Right lobe of liver (tissue), 6 donors: ENCODE measurements at regions not wholly inside any gene's neighbourhood (a gene's known extent, or its start where the extent isn't known, plus 50 kb on each side); places are given as distances from the start of the nearest gene placed in this dataset.

Source experiments
- ATAC-seq, 4 donors: fragments of 200-7000 bp; cut with Tn5 transposase; one replicate each; pipeline ENCODE4 v1.9.1; 2020; ENCODE audit warnings: mild to moderate bottlenecking in 4 of 4, moderate library complexity in 4 of 4
- DNase-seq, 3 donors: peaks; one replicate each; pipeline ENCODE4 v3.0.0-alpha.2; 2020
- H3K27ac ChIP-seq, 3 donors: fragments of 200-600 bp; one replicate each; pipeline ENCODE4 v1.8.0; 2022
- H3K27me3 ChIP-seq, 2 donors: fragments of 200-600 bp; one replicate each; pipeline ENCODE4 v1.8.0; 2022
- H3K36me3 ChIP-seq, 4 donors: fragments of 200-600 bp; sonication (generic) in 1 of 4; one replicate each; pipeline versions ENCODE4 v1.5.1 to v1.8.0; 2017 to 2022; ENCODE audit warnings: control low read depth in 1 of 4
- H3K4me1 ChIP-seq, 4 donors: fragments of 200-600 bp; sonication (generic) in 1 of 4; one replicate each; pipeline versions ENCODE4 v1.5.1 to v1.8.0; 2017 to 2022; ENCODE audit warnings: control low read depth in 1 of 4
- H3K4me3 ChIP-seq, 3 donors: fragments of 200-600 bp; one replicate each; pipeline ENCODE4 v1.8.0; 2022
- H3K9me3 ChIP-seq, 4 donors: fragments of 200-600 bp; sonication (generic) in 1 of 4; one replicate each; pipeline versions ENCODE4 v1.5.1 to v1.8.0; 2017 to 2022; ENCODE audit warnings: control low read depth in 1 of 4
- CTCF ChIP-seq, 4 donors: fragments of 200-600 bp in 3 of 4; fragments of 450-650 bp in 1 of 4; IDR thresholded peaks; one replicate each; pipeline versions ENCODE4 v1.5.1 to v1.8.0; 2016 to 2022; ENCODE audit warnings: antibody characterized with exemption in 4 of 4, mild to moderate bottlenecking in 2 of 4
- POLR2A ChIP-seq: fragments of 450-650 bp; IDR thresholded peaks from one replicate; pipeline ENCODE4 v1.6.1; 2017; ENCODE audit warnings: antibody characterized with exemption, mild to moderate bottlenecking
- WGBS: methylation state at CpG from one replicate; pipeline ENCODE4 v1.1.6; 2018; ENCODE audit warnings: low coverage, low lambda C conversion rate; ENCODE audit not compliant: insufficient coverage; ENCODE audit errors: missing lambda C conversion rate; 5-methylcytosine and 5-hydroxymethylcytosine counted together
- intact Hi-C, 2 donors: fragments of 100-400 bp; cut with DNase I; formaldehyde crosslinking; loops; one replicate each; pipeline versions ENCODE4 v1.11.2 to v1.14.1; 2022
- donor health status: DM: no; HTN: yes; CAD: no.
- donor health status: DM: no; HTN: no; CAD: no.
- donor health status: DM: no; HTN: no; CAD: no.
- donor health status: DM: no; HTN: yes; CAD: no.
- donor health status: DM: no; HTN: yes; CAD: no.

GRCh38 chr22:27046603-27047002 is 389.2 kb downstream of the MIAT start:
- ATAC-seq: no peak
- no peak for DNase-seq
- no peaks in the 10 kb centered on the region for H3K36me3 ChIP-seq
- intact Hi-C loops: no loop called here
- no peaks in the 10 kb centered on the region for H3K27me3 ChIP-seq
- H3K9me3 ChIP-seq: no peaks in the 10 kb centered on the region
- H3K4me1 ChIP-seq: no peaks in the 10 kb centered on the region
- H3K4me3 ChIP-seq: no peak overlapping the region
- WGBS: 89% methylated on average over 2 of the region's 2 CpGs
- no peak for TF ChIP-seq CTCF (IDR thresholded peaks at IDR 0.05)
- TF ChIP-seq POLR2A: no peak
- no peak overlapping the region for H3K27ac ChIP-seq

GRCh38 chr22:27050771-27051170 is 393.4 kb downstream of the MIAT start:
- no peak for TF ChIP-seq CTCF (IDR thresholded peaks at IDR 0.05)
- TF ChIP-seq POLR2A: no peak
- DNase-seq (no peak), ATAC-seq (no peak)
- intact Hi-C loops: no loop called here
- H3K4me3 ChIP-seq: no peak overlapping the region
- H3K27ac ChIP-seq: no peak overlapping the region
- 28% methylated on average over 3 of the region's 4 CpGs for WGBS
- H3K9me3 ChIP-seq: no peaks in the 10 kb centered on the region
- H3K27me3 ChIP-seq: no peaks in the 10 kb centered on the region
- no peaks in the 10 kb centered on the region for H3K4me1 ChIP-seq
- H3K36me3 ChIP-seq: no peaks in the 10 kb centered on the region

- no peaks in the 10 kb centered on the region for H3K4me1 ChIP-seq
- H3K27ac ChIP-seq: no peak overlapping the region
- TF ChIP-seq CTCF (IDR thresholded peaks at IDR 0.05) (no peak), POLR2A (no peak)
- DNase-seq (no peak), ATAC-seq (no peak)
- H3K4me3 ChIP-seq: no peak overlapping the region
- 0% methylated on average over 1 of the region's 3 CpGs for WGBS
- H3K9me3 ChIP-seq: no peaks in the 10 kb centered on the region
- no peaks in the 10 kb centered on the region for H3K27me3 ChIP-seq
- H3K36me3 ChIP-seq: no peaks in the 10 kb centered on the region
- intact Hi-C loops: no loop called here
These were observed 394.0 kb downstream of the MIAT start for GRCh38 chr22:27051407-27051806.

GRCh38 chr22:27057717-27058116 is 400.3 kb downstream of the MIAT start:
- Histone ChIP-seq H3K9me3 (no peaks in the 10 kb centered on the region), H3K4me3 (no peak overlapping the region), H3K27ac (no peak overlapping the region), H3K36me3 (no peaks in the 10 kb centered on the region), H3K27me3 (no peaks in the 10 kb centered on the region), H3K4me1 (no peaks in the 10 kb centered on the region)
- DNase-seq (no peak), ATAC-seq (peak in 2 of 4 donors; percentile 38 to 66)
- intact Hi-C loops: no loop called here
- peak in 1 of 4 donors; percentile 22 for TF ChIP-seq CTCF (IDR thresholded peaks at IDR 0.05)
- TF ChIP-seq POLR2A: no peak

- no peaks in the 10 kb centered on the region for H3K4me1 ChIP-seq
- DNase-seq (no peak), ATAC-seq (no peak)
- intact Hi-C loops: no loop called here
- WGBS: 54% methylated on average over 13 of the region's 15 CpGs
- no peak overlapping the region for H3K27ac ChIP-seq
- H3K36me3 ChIP-seq: no peaks in the 10 kb centered on the region
- no peak overlapping the region for H3K4me3 ChIP-seq
- TF ChIP-seq CTCF (IDR thresholded peaks at IDR 0.05) (no peak), POLR2A (no peak)
- no peaks in the 10 kb centered on the region for H3K9me3 ChIP-seq
- no peaks in the 10 kb centered on the region for H3K27me3 ChIP-seq
These were observed 402.8 kb downstream of the MIAT start for GRCh38 chr22:27060190-27060589.
